Gastrocnemius medialis (tissue), 4 donors: ENCODE measurements at regions not wholly inside any gene's neighbourhood (a gene's known extent, or its start where the extent isn't known, plus 50 kb on each side); places are given as distances from the start of the nearest gene placed in this dataset.

Experiments used
- CTCF ChIP-seq, 5 experiments: fragments of 450-650 bp in 3 of 5; fragments of 200-600 bp in 2 of 5; sonication (generic) in 2 of 5; IDR thresholded peaks in 4 of 5; conservative IDR thresholded peaks in 1 of 5; 1 replicate in 4 of 5; 2 replicates in 1 of 5; pipeline ENCODE4 v1.5.1; 2016 to 2019; ENCODE audit warnings: antibody characterized with exemption in 5 of 5, mild to moderate bottlenecking in 3 of 5, moderate library complexity in 3 of 5
- POLR2A ChIP-seq, 2 donors: fragments of 450-650 bp; IDR thresholded peaks; one replicate each; pipeline ENCODE4 v1.6.1; 2017; ENCODE audit warnings: antibody characterized with exemption in 2 of 2, mild to moderate bottlenecking in 2 of 2, moderate library complexity in 2 of 2

GRCh38 chr6:170186006-170186935, 104.6 kb downstream of the DLL1 start:
- TF ChIP-seq POLR2A (IDR thresholded peaks at IDR 0.05) (no peak), CTCF (IDR thresholded peaks at IDR 0.05 in 4 of 5, conservative IDR thresholded peaks at IDR 0.05 in 1 of 5) (no peak)
